Ovary (tissue), 7 donors: ENCODE measurements at regions not wholly inside any gene's neighbourhood (a gene's known extent, or its start where the extent isn't known, plus 50 kb on each side); places are given as distances from the start of the nearest gene placed in this dataset.

Source experiments
- DNase-seq, 5 donors: peaks; one replicate each; pipeline ENCODE4 v3.0.0-alpha.2; 2019 to 2020
- H3K27ac ChIP-seq, 2 donors: fragments of 200-600 bp; one replicate each; pipeline versions ENCODE4 v1.5.1 to v1.8.0; 2019 to 2022
- H3K27me3 ChIP-seq: fragments of 200-600 bp; one replicate; pipeline ENCODE4 v1.8.0; 2022
- H3K36me3 ChIP-seq: fragments of 200-600 bp; sonication (generic); one replicate; pipeline ENCODE4 v1.5.1; 2019
- H3K4me1 ChIP-seq: one replicate; pipeline ENCODE4 v1.8.1; 2013; ENCODE audit warnings: mild to moderate bottlenecking, moderate library complexity; ENCODE audit not compliant: insufficient read depth
- H3K4me3 ChIP-seq: fragments of 200-600 bp; sonication (generic); one replicate; pipeline ENCODE4 v1.5.1; 2017
- H3K9me3 ChIP-seq, 2 donors: fragments of 200-600 bp in 1 of 2; sonication (generic) in 1 of 2; one replicate each; pipeline versions ENCODE4 v1.5.1 to v1.8.1; 2013 to 2019; ENCODE audit warnings: mild to moderate bottlenecking in 1 of 2, moderate library complexity in 1 of 2
- CTCF ChIP-seq, 3 donors: fragments of 450-650 bp in 2 of 3; fragments of 200-600 bp in 1 of 3; IDR thresholded peaks; one replicate each; pipeline versions ENCODE4 v1.5.1 to v1.8.0; 2016 to 2022; ENCODE audit warnings: antibody characterized with exemption in 3 of 3, mild to moderate bottlenecking in 1 of 3
- EP300 ChIP-seq: sonication (generic); formaldehyde crosslinking; IDR thresholded peaks from one replicate; pipeline ENCODE4 v1.6.1; 2017; ENCODE audit warnings: antibody characterized with exemption
- POLR2A ChIP-seq: fragments of 450-650 bp; IDR thresholded peaks from one replicate; pipeline ENCODE4 v1.6.1; 2017; ENCODE audit warnings: antibody characterized with exemption, mild to moderate bottlenecking, moderate library complexity
- WGBS, 3 donors: extraction: QIAGEN DNeasy Blood & Tissue Kit in 1 of 3; methylation state at CpG; one replicate each; pipeline versions ENCODE4 v1.1.5 to v1.1.7; 2013 to 2017; 5-methylcytosine and 5-hydroxymethylcytosine counted together
- intact Hi-C, 4 donors: fragments of 100-400 bp; cut with DNase I; formaldehyde crosslinking; loops; one replicate each; pipeline versions ENCODE4 v1.11.0 to v1.15.1; 2022 to 2023
- donor health status: DM: no; HTN: no; CAD: no; lungs with moderate emphysema.
- donor health status: DM: no; HTN: no; CAD: no.
- donor health status: Bipolar disorder and iron deficiency.
- donor health status: DM: no; HTN: no; CAD: no.
- donor health status: DM: yes; HTN: yes; CAD: no.

- H3K4me1 ChIP-seq = peaks cover 2% of the 10 kb centered on the region
- H3K27ac ChIP-seq = no peak overlapping the region
- WGBS, 3 donors = 45 to 51% (median 47%) methylated on average over 9 of the region's 9 CpGs
- no peak overlapping the region for H3K4me3 ChIP-seq
- intact Hi-C loops = no loop called here
- no peaks in the 10 kb centered on the region for H3K27me3 ChIP-seq
- no peak for DNase-seq
- no peaks in the 10 kb centered on the region for H3K36me3 ChIP-seq
- TF ChIP-seq CTCF (IDR thresholded peaks at IDR 0.05) = no peak
- TF ChIP-seq POLR2A = no peak
- TF ChIP-seq EP300 = no peak
- no peaks in the 10 kb centered on the region for H3K9me3 ChIP-seq
Observed at GRCh38 chr5:168085261-168086031, 206.0 kb upstream of the WWC1 start.

- WGBS, 3 donors = 6 to 11% (median 9%) methylated on average over 11 of the region's 11 CpGs
- H3K9me3 ChIP-seq = no peaks in the 10 kb centered on the region
- no peak overlapping the region for H3K27ac ChIP-seq
- TF ChIP-seq POLR2A = no peak
- no peak for TF ChIP-seq EP300
- TF ChIP-seq CTCF (IDR thresholded peaks at IDR 0.05) = no peak
- intact Hi-C loops = no loop called here
- H3K4me3 ChIP-seq = no peak overlapping the region
- peaks cover 2% of the 10 kb centered on the region for H3K4me1 ChIP-seq
- DNase-seq = no peak
- H3K36me3 ChIP-seq = no peaks in the 10 kb centered on the region
- H3K27me3 ChIP-seq = no peaks in the 10 kb centered on the region
Observed at GRCh38 chr5:168086104-168086610, 205.3 kb upstream of the WWC1 start.

- Histone ChIP-seq H3K27ac (no peak overlapping the region), H3K4me1 (peaks cover 2% of the 10 kb centered on the region), H3K9me3 (no peaks in the 10 kb centered on the region), H3K27me3 (no peaks in the 10 kb centered on the region), H3K36me3 (no peaks in the 10 kb centered on the region), H3K4me3 (no peak overlapping the region)
- WGBS, 3 donors = 55 to 85% (median 84%) methylated on average over 2 of the region's 2 CpGs
- no peak for TF ChIP-seq POLR2A
- no peak for TF ChIP-seq CTCF (IDR thresholded peaks at IDR 0.05)
- TF ChIP-seq EP300 = no peak
- no peak for DNase-seq
- intact Hi-C loops = no loop called here
Observed at GRCh38 chr5:168086746-168087145, 204.7 kb upstream of the WWC1 start.

GRCh38 chr5:168088410-168089173, 202.9 kb upstream of the WWC1 start:
- H3K27me3 ChIP-seq = no peaks in the 10 kb centered on the region
- H3K4me3 ChIP-seq = no peak overlapping the region
- TF ChIP-seq POLR2A = no peak
- TF ChIP-seq CTCF (IDR thresholded peaks at IDR 0.05) = no peak
- no peak for TF ChIP-seq EP300
- no peaks in the 10 kb centered on the region for H3K9me3 ChIP-seq
- DNase-seq = no peak
- H3K27ac ChIP-seq = no peak overlapping the region
- H3K4me1 ChIP-seq = peaks cover 5% of the 10 kb centered on the region
- WGBS, 3 donors = 83 to 91% (median 88%) methylated on average over 13 of the region's 13 CpGs
- no peaks in the 10 kb centered on the region for H3K36me3 ChIP-seq
- intact Hi-C loops = no loop called here
